HCT116 (cell line): ENCODE measurements at regions not wholly inside any gene's neighbourhood (a gene's known extent, or its start where the extent isn't known, plus 50 kb on each side); places are given as distances from the start of the nearest gene placed in this dataset.
"Not testable (repeated sequence)": the region's sequence is repeated elsewhere in the genome, so short reads cannot be mapped to it uniquely, and the experiment has no call there.

Experiments used
- CEBPB ChIP-seq: IDR thresholded peaks from 2 replicates; pipeline ENCODE4 v1.6.1; 2012; ENCODE audit warnings: low read depth
- POLR2A ChIP-seq: IDR thresholded peaks from 2 replicates; pipeline ENCODE4 v1.7.0; 2011; ENCODE audit warnings: borderline replicate concordance; ENCODE audit not compliant: insufficient read depth, insufficient read length; ENCODE audit errors: extremely low read depth
- POLR2AphosphoS5 ChIP-seq: IDR thresholded peaks from 2 replicates; pipeline ENCODE4 v1.6.1; 2011; ENCODE audit warnings: mild to moderate bottlenecking, low read depth, low read length, moderate library complexity
- RAD21 ChIP-seq: IDR thresholded peaks from 2 replicates; pipeline ENCODE4 v1.6.1; 2012; ENCODE audit warnings: low read depth, mild to moderate bottlenecking
- TCF7L2 ChIP-seq: IDR thresholded peaks from 2 replicates; pipeline ENCODE4 v1.7.0; 2011; ENCODE audit warnings: borderline replicate concordance, inconsistent platforms; ENCODE audit not compliant: insufficient read depth, insufficient read length; ENCODE audit errors: extremely low read depth
- TF ChIP-seq, protein P1 (sequence below), 3 experiments: fragments of 200-600 bp in 1 of 3; sonication (generic) in 1 of 3; IDR thresholded peaks in 2 of 3; conservative IDR thresholded peaks in 1 of 3; 2 replicates each; pipeline ENCODE4 v1.5.1; 2012 to 2017; ENCODE audit warnings: low read depth in 2 of 3, low read length in 2 of 3, antibody characterized with exemption in 1 of 3, borderline replicate concordance in 1 of 3, control low read depth in 1 of 3, mild to moderate bottlenecking in 1 of 3, mixed read lengths in 1 of 3, mixed run types in 1 of 3, moderate library complexity in 1 of 3; ENCODE audit not compliant: insufficient read depth in 1 of 3
- TF ChIP-seq, protein P2 (sequence below): IDR thresholded peaks from 2 replicates; pipeline ENCODE4 v1.6.1; 2012

DNA sequence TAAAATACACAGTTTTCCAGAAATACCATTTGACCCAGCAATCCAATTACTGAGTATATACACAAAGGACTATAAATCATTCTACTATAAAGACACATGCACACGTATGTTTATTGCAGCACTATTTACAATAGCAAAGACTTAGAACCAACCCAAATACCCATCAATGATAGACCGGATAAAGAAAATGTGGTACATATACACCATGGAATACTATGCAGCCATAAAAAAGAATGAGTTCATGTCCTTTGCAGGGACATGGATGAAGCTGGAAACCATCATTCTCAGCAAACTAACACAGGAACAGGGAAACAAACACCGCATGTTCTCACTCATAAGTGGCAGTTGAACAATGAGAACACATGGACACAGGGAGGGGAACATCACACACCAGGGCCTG, 495.4 kb upstream of the NRP1 start:
- TF ChIP-seq, protein P1, sequence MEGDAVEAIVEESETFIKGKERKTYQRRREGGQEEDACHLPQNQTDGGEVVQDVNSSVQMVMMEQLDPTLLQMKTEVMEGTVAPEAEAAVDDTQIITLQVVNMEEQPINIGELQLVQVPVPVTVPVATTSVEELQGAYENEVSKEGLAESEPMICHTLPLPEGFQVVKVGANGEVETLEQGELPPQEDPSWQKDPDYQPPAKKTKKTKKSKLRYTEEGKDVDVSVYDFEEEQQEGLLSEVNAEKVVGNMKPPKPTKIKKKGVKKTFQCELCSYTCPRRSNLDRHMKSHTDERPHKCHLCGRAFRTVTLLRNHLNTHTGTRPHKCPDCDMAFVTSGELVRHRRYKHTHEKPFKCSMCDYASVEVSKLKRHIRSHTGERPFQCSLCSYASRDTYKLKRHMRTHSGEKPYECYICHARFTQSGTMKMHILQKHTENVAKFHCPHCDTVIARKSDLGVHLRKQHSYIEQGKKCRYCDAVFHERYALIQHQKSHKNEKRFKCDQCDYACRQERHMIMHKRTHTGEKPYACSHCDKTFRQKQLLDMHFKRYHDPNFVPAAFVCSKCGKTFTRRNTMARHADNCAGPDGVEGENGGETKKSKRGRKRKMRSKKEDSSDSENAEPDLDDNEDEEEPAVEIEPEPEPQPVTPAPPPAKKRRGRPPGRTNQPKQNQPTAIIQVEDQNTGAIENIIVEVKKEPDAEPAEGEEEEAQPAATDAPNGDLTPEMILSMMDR (IDR thresholded peaks at IDR 0.05 in 2 of 3, conservative IDR thresholded peaks at IDR 0.05 in 1 of 3; ENCODE audit: borderline replicate concordance in 1 of 3, insufficient read depth in 1 of 3, low read depth in 2 of 3, low read length in 2 of 3), result not testable (repeated sequence)
- TF ChIP-seq RAD21, POLR2A, POLR2AphosphoS5, CEBPB, TCF7L2: not testable (repeated sequence)
- TF ChIP-seq, protein P2, sequence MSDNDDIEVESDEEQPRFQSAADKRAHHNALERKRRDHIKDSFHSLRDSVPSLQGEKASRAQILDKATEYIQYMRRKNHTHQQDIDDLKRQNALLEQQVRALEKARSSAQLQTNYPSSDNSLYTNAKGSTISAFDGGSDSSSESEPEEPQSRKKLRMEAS, result not testable (repeated sequence)
